Ureter (tissue), 1 donor: ENCODE measurements at regions not wholly inside any gene's neighbourhood (a gene's known extent, or its start where the extent isn't known, plus 50 kb on each side); places are given as distances from the start of the nearest gene placed in this dataset.
A peak's percentile ranks its signal among the peaks of the same experiment; 100 is the strongest.
"Not testable (repeated sequence)": the region's sequence is repeated elsewhere in the genome, so short reads cannot be mapped to it uniquely, and the experiment has no call there.

Experiments
- DNase-seq: peaks from one replicate; pipeline ENCODE4 v3.0.0-alpha.2; 2020; ENCODE audit warnings: low spot score
- donor health status: DM: yes; HTN: yes; CAD: no.

DNA sequence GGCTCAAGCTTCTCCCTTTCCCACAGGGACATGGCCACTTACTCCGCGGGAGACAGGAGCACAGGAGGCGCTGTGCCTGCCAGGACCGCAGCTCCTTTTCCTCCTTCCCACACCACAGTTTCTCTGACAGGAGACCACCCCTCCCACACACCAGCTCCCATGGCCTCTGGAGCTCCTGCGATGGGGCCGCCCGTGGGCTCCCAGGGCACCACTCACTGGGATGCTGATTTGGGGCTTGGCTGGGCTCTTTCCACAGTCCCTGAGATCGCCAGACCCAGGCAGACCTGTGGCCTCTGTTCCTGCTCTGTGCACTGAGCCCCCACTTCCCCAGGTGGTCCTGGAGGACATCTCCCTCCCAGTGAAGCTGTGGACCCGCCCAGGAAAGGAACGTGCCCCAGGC is 226.9 kb upstream of the SHH start:
- DNase-seq: no peak

- no peak for DNase-seq
Measured at GRCh38 chr7:156038345-156038744, 226.1 kb upstream of the SHH start.

DNA sequence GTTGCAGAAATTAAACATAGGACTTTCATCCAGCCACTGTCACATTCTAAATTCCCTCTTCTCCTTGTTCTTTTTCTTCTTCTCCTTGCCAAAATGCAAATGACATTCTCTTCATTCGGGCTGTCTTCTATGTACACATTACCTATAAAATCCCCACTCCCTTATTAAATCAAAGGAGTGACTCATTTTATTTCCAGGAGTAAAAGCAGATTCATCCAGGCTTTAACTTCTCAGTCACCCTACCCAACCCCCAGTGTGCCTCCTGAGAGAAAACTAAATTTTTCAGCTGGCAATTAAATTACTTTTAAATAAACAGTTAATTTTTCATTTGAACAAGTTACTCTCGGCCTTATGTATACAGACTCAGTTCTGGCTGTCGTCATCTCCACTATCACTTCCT is 223.9 kb upstream of the SHH start:
- DNase-seq: no peak

DNA sequence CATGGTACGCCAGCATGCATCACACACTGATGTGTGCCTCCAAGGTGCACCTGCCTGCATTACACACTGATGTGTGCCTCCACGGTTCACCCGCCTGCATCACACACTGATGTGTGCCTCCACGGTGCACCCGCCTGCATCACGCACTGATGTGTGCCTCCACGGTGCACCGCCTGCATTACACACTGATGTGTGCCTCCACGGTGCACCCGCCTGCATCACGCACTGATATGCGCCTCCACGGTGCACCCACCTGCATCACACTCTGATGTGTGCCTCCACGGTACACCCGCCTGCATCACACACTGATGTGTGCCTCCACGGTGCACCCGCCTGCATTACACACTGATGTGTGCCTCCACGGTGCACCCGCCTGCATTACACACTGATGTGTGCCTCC is 223.1 kb upstream of the SHH start:
- DNase-seq: not testable (repeated sequence)

GRCh38 chr7:156034397-156034796 is 222.1 kb upstream of the SHH start:
- peak; percentile 36 for DNase-seq

DNA sequence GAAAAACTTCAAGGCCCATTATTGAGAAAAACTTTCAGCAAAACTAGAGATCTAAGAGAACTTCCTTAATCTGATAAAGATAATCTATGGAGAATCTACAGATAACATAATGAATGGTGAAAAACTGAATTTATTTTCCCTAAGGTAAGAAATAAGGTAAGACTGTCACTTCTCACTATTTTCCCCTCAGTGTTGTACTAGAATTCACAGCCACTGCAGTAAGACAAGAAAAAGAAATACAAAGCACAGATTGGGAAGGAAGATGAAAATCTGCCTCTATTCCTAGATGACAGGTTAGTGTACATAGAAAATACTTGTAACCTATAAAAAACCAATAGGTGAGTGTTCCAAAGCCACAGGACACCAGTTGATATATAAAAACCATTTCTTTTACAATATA is 220.7 kb upstream of the SHH start:
- DNase-seq: no peak

- DNase-seq: no peak
Measured at GRCh38 chr7:156031679-156032478, 219.6 kb upstream of the SHH start.

- no peak for DNase-seq
Measured at GRCh38 chr7:156029460-156030007, 217.3 kb upstream of the SHH start.

DNA sequence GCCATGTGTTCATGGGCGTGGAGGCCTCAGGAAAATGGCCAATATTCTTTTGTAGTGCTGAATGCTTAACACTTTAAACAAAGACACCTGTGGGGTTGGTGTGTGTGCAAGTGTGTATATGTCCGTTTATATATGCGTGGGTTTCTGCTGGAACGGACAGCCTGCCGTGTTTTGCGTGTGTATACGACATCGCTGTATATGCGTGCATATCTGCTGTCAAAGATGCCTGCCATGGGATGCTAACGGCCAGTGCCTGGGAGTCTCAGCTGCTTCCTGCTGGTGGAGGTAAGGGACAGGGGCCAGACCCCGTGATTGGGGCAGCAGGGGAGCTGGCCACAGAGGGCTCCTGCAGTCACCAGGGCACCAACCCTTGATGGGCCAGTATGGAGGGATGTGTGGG is 216.3 kb upstream of the SHH start:
- DNase-seq: no peak

DNA sequence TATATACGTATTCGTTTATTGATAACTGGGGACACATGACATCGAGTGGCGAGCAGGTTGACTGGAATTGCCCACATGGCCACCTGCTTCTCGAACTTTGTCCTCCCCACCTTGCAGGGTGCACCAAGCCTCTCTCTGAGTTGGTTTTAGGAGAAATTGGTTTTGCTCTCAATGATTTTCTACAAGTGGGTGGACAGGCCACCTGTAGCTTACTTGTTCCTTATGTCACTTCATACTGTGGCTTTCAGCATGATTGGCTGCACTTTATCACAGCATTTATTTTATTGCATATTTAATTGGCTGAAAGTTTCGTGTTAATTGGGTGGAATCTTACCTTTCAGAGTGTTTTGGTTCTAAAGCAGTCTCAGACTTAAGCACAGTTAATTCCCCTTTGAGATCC is 215.6 kb upstream of the SHH start:
- DNase-seq: no peak

GRCh38 chr7:156026603-156027002 is 214.3 kb upstream of the SHH start:
- DNase-seq: no peak

GRCh38 chr7:156026076-156026600 is 213.9 kb upstream of the SHH start:
- no peak for DNase-seq

- DNase-seq: no peak
Measured at GRCh38 chr7:156025675-156026074, 213.4 kb upstream of the SHH start.

DNA sequence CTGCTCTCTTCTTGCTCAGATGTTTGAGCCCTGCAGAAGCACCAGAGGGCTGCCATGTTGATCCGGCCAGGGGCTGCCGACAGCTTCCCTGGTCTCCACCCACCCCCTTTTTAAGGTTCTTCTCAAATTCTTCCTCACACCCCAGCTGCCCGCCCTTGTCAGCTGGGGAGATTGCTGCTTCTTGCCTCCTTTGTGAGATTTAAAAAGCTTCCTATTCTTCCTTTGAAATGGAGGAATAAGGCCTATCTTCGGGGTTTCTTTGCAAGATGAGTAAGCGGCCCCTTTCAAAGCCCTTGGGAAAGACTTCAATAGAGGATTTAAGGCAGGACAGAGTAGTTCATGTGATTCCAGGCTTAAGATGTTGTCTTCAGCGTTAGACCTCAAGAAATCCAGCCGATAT is 211.9 kb upstream of the SHH start:
- no peak for DNase-seq

DNA sequence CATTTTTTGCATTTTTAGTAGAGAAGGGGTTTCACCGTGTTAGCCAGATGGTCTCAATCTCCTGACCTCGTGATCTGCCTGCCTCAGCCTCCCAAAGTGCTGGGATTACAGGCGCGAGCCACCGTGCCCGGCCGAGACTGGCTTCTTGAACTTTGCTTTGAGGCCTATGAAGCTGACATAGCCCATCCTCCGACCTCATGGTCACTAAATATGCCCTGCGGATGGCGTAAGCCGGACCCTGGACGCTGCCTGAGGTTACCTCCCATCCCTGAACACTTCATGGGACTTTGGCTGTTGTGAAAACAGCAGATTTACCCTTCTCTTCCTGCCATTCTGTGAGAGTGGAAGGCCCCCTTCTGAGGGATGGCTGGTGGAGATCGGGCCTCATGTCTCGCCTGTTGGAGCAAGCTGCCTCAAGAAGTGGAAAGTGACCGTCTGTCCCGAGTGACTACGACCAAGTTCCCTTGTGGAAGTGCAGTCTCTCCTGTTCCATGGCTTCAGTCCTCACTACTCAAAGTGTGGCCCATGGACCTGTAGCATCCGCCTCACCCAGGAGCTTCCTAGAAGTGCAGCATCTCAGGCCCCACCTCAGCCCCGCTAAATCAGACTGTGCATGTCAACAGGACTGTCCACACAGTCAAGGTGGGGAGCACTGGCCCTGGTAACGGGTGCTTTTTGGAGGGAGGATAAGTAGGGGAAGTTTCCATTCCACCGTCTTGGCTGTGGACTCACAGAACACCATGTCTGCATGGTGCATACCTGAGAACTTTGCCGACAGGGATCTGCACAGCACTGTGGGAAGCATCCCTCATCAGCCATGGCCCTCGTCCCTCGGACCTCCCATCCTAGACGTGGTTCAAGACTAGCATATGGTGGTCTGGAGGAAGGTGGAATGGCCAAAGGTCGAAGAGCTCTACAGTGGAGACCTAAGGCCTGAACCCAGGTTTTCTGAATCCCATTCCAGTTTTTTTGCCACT is 210.5 kb upstream of the SHH start:
- no peak for DNase-seq

DNA sequence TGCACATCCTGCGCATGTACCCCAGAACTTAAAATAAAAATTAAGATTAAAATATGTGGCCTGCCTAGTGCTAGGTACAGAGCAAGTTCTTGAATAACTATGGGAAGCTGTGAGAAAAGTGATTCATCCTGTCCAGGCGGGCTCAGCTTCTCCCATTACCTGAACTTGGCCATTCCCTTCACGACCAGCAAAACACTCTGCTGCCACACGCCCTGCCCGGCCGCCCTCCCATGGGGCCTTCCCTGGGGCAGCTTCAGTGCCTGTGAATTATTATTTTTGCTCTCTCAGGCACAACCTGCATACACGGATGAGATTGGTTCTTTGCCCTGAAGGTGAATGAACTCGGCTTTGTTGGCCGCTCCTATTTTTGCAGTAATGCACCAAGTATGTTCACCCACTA is 209.2 kb upstream of the SHH start:
- DNase-seq: no peak

DNA sequence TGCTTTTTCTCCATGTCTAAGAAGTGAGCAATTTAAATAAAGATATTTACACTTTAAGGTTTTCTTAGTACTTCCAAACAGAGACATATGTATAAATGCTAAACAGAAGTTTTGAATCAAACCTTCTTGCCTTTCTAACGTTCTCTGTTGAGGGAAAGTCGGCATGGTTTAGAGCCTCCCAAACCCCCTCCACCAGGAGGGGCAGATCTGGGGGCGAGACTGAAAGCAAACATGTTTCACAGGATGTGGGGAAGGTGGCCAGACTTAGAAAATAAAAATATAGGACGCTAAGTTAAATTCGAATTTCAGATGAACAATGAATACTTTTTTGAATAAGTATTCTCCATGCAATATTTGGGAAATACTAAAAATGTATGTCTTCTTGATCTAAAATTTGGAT is 208.3 kb upstream of the SHH start:
- no peak for DNase-seq

DNA sequence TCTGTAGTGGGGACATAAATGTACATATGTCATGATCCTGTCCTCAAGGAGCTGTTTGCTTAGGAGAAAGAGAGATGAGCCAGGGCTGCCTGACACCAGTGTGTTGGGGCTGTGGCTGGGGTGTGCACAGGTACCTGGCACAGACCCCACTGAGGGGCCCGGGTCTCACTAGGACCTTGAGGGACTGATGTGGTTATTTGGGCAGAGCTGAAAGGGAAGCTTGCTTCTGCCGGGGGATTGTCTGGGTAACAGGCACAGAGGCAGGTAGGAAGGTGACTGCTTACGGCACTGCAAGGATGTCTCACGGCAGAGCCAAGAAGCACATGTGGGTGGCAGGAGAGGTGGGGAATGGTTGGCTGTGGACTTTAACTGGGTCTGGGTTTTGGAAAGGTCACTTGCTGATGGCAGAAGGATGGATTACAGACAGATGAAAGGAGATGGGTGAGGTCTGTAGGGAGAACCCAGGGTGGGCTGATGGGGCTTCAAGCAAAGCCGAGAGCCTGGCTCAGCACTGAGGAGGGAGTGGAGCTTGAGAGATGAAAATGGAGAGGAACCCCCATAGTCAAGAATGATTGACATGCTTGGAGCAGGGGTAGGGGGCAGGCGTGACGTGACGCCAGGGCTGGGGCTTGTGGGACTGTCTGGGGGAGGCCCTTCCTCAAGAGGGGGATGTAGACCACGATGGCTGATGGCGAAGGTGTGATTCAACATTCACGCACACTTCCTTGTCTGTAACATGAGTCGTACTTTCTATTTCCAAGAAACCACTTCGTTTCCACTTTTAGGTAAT is 207.7 kb upstream of the SHH start:
- no peak for DNase-seq

- DNase-seq: no peak
Measured at GRCh38 chr7:156019308-156019707, 207.0 kb upstream of the SHH start.

- no peak for DNase-seq
Measured at GRCh38 chr7:156017916-156018700, 205.8 kb upstream of the SHH start.

GRCh38 chr7:156017431-156017830 is 205.2 kb upstream of the SHH start:
- DNase-seq: no peak
